Stimulated activated CD8-positive, alpha-beta memory T cell treated with anti-CD3 and anti-CD28 coated beads, Interleukin-4, amount 100 ng/mL, for 48 hours (primary cell): ENCODE measurements at regions not wholly inside any gene's neighbourhood (a gene's known extent, or its start where the extent isn't known, plus 50 kb on each side); places are given as distances from the start of the nearest gene placed in this dataset.
"Not testable (repeated sequence)": the region's sequence is repeated elsewhere in the genome, so short reads cannot be mapped to it uniquely, and the experiment has no call there.

ENCODE experiments used
- DNase-seq: peaks from one replicate; pipeline ENCODE4 v3.0.0-alpha.2; 2020

GRCh38 chr10:10032991-10033390, 984.7 kb upstream of the CELF2 start:
- no peak for DNase-seq

DNA sequence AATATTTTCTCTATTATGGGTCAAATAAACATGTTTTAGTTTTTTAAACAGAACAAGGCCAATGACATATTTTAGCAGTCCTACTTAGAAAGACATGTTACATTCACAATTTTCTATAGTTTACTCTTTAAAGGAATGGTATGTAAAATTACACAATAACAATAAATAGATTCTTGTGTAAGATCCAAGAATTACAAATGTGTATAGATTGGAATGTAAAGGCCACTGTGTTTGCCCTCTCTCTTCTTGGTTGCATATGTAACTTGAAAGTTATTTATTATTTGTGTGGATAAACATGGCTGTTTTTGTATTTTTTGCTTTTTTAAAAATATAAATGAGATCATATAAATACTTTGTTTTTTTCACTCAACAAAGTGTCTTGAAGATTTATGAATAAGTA, 979.3 kb upstream of the CELF2 start:
- no peak for DNase-seq

GRCh38 chr10:10039595-10039994, 978.1 kb upstream of the CELF2 start:
- no peak for DNase-seq

DNA sequence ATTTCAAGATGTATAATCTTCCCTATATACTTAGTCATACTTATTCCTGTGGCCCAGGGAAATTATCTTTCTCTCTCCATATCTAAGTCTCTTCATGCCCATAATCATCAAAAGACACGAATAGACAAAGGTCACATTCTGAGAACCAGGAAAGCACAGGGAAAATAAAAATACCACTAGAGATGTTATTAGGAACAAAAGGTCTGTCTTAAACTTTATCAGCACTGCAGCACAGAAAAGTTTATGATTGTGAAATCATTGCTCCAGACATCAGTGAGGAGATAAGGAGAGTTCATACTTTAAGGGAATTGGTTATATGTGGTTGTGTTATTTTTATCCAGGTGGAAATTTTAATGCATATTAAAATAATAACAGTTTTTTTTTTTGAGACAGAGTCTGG, 974.6 kb upstream of the CELF2 start:
- DNase-seq = no peak

- no peak for DNase-seq
Observed at GRCh38 chr10:10044922-10045764, 972.5 kb upstream of the CELF2 start.

DNA sequence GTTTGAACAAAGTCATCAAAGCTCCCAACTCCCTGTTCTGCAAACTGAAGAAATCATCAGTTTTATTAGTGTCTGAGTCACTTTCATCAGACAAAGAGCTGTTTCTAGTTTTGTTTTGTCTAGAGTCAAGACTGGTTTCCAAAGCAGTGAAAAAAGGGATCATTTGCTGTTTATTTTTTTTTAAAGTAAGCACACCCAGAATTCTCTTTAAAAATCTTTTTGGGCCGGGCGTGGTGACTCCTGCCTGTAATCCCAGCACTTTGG, 972.0 kb upstream of the CELF2 start:
- DNase-seq = no peak

- DNase-seq = no peak
Observed at GRCh38 chr10:10047426-10047825, 970.2 kb upstream of the CELF2 start.

GRCh38 chr10:10053051-10053450, 964.6 kb upstream of the CELF2 start:
- DNase-seq = no peak

DNA sequence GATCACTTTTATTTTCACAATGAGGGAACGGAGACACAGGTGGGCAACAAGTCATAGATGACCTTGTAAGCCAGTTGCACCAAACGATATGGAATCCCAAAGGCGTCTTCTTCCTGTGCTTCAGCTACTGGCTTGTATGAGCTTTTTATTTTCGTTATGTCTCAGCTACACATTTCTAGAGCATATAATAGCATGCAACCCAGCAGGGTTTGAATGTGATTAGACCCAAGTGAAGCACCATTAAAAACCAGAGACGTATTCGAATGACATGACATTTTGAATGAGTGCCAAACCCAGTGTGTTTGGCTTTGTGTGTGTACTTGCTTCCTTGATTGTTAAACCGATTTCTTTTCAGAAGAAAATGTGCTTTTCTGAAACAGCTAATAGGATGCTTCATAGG, 963.2 kb upstream of the CELF2 start:
- no peak for DNase-seq

- no peak for DNase-seq
Observed at GRCh38 chr10:10055656-10056442, 961.8 kb upstream of the CELF2 start.

GRCh38 chr10:10056961-10057360, 960.7 kb upstream of the CELF2 start:
- DNase-seq = no peak

- DNase-seq = no peak
Observed at GRCh38 chr10:10067644-10068043, 950.0 kb upstream of the CELF2 start.

DNA sequence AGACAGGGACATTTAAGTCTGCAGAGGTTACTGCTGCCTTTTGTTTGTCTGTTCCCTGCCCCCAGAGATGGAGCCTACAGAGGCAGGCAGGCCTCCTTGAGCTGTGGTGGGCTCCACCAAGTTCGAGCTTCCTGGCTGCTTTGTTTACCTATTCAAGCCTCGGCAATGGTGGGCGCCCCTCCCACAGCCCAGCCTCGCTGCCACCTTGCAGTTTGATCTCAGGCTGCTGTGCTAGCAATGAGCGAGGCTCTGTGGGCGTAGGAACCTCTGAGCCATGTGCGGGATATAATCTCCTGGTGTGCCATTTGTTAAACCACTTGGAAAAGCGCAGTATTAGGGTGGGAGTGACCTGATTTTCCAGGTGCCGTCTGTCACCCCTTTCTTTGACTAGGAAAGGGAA, 942.8 kb upstream of the CELF2 start:
- not testable (repeated sequence) for DNase-seq

- DNase-seq = no peak
Observed at GRCh38 chr10:10078446-10078845, 939.2 kb upstream of the CELF2 start.

- DNase-seq = no peak
Observed at GRCh38 chr10:10092581-10092980, 925.1 kb upstream of the CELF2 start.

DNA sequence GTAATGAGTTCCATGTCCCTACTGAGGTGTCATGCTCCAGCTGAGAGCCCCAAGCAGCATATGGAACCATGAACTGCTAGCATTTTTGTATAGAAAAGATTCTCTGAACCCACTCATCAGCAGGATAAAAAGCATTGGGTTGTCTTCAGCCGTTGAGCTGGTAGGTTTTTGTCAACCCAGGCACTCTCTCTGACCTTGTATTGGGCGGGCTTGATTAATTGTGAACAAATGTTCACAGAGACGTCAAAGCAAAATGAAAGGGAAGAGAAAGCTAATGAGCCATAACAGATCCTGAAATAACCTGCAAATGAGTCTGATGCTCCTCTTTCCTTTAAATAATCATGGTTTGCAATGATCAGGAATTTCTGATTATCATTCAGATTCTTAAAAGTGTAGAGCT, 924.7 kb upstream of the CELF2 start:
- no peak for DNase-seq

- no peak for DNase-seq
Observed at GRCh38 chr10:10094691-10095090, 923.0 kb upstream of the CELF2 start.

- DNase-seq = no peak
Observed at GRCh38 chr10:10096296-10096695, 921.4 kb upstream of the CELF2 start.

DNA sequence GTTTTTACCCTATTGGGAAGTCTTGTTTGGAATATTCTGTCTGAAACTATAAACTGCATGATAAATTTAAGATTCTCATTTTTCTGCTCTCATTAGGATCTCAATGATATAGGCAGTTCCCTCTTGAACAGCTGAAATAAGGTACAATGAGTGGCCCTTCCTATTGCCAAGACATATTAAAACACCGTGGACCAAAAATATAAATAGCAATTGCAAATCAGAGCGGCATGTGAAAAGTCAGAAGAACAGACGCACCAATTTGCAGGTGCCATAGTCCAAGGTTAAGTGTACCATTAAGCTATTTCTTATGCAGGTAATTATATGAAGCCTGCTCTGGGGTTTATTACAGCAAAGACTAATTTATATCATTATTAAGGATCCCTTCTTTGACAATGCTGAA, 920.8 kb upstream of the CELF2 start:
- DNase-seq = no peak

GRCh38 chr10:10101106-10101505, 916.6 kb upstream of the CELF2 start:
- no peak for DNase-seq

GRCh38 chr10:10110844-10111490, 906.7 kb upstream of the CELF2 start:
- DNase-seq = no peak

GRCh38 chr10:10118131-10118530, 899.5 kb upstream of the CELF2 start:
- no peak for DNase-seq

GRCh38 chr10:10120671-10121070, 897.0 kb upstream of the CELF2 start:
- no peak for DNase-seq

DNA sequence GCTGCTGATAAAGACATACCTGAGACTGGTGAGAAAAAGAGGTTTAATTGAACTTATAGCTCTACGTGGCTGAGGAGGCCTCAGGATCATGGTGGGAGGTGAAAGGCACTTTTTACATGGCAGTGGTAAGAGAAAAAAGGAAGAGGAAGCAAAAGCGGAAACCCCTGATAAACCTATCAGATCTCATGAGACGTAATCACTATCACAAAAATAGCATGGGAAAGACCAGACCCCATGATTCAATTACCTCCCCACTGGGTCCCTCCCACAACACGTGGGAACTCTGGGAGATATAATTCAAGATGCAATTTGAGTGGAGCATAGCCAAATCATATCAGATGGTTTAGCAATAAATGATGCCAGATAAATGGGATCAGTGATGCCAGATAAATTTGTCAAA, 892.0 kb upstream of the CELF2 start:
- no peak for DNase-seq
